Adipocyte (in vitro differentiated cells): ENCODE measurements at regions not wholly inside any gene's neighbourhood (a gene's known extent, or its start where the extent isn't known, plus 50 kb on each side); places are given as distances from the start of the nearest gene placed in this dataset.

Source experiments
- DNase-seq: peaks from one replicate; pipeline ENCODE4 v3.0.0-alpha.2; 2015; ENCODE audit warnings: low read depth
- H3K27me3 ChIP-seq: replicated peaks from 2 replicates; pipeline ENCODE4 v1.7.0; 2013; ENCODE audit warnings: mild to moderate bottlenecking, low read length, moderate library complexity; ENCODE audit not compliant: control insufficient read depth, insufficient read depth
- H3K36me3 ChIP-seq: 2 replicates; pipeline ENCODE4 v1.7.0; 2013; ENCODE audit warnings: low read length, mild to moderate bottlenecking, moderate library complexity; ENCODE audit not compliant: control insufficient read depth, insufficient read depth, severe bottlenecking
- H3K4me1 ChIP-seq: 2 replicates; pipeline ENCODE4 v1.7.0; 2013; ENCODE audit warnings: mild to moderate bottlenecking, low read length, moderate library complexity; ENCODE audit not compliant: control insufficient read depth, insufficient read depth
- H3K4me3 ChIP-seq: 2 replicates; pipeline ENCODE4 v1.7.0; 2013; ENCODE audit warnings: mild to moderate bottlenecking, low read length, moderate library complexity
- H3K9ac ChIP-seq: 2 replicates; pipeline ENCODE4 v1.7.0; 2013; ENCODE audit warnings: mild to moderate bottlenecking, low read length, moderate library complexity
- H3K9me3 ChIP-seq: 2 replicates; pipeline ENCODE4 v1.7.0; 2013; ENCODE audit warnings: mild to moderate bottlenecking, low read length, moderate library complexity; ENCODE audit not compliant: control insufficient read depth

GRCh38 chr13:30026909-30027308, 176.5 kb upstream of the UBL3 start:
- Histone ChIP-seq H3K4me1 (peaks cover 27% of the 10 kb centered on the region), H3K9me3 (no peaks in the 10 kb centered on the region), H3K9ac (no peak overlapping the region), H3K27me3 (no peaks in the 10 kb centered on the region), H3K4me3 (no peak overlapping the region), H3K36me3 (no peaks in the 10 kb centered on the region)
- no peak for DNase-seq

DNA sequence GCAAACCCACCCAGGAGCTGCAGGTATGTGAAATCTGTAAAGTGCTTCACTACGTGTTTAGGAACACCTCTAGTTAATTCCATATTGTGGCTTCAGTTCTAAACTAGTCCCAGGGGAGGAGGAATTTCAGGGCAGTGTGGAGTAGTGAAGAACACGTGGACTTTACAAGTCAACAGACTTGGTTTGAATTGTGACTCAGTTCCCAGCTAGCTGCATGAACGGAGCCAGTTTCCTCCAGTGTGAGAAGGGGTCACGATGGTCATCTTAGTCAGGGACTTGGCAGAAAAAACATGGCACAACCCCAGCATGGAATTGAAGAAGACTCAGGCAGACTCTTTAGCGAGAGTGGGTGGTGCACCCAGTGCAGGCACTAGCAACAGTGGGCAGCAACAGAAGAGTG, 175.7 kb upstream of the UBL3 start:
- Histone ChIP-seq H3K4me1 (peaks cover 28% of the 10 kb centered on the region), H3K4me3 (no peak overlapping the region)
- DNase-seq, result peak; percentile 53

GRCh38 chr13:30025351-30025750, 174.9 kb upstream of the UBL3 start:
- H3K4me3 ChIP-seq, result no peak overlapping the region
- H3K4me1 ChIP-seq, result peaks cover 31% of the 10 kb centered on the region
- no peaks in the 10 kb centered on the region for H3K36me3 ChIP-seq
- no peaks in the 10 kb centered on the region for H3K9me3 ChIP-seq
- H3K27me3 ChIP-seq, result no peaks in the 10 kb centered on the region
- DNase-seq, result no peak
- H3K9ac ChIP-seq, result no peak overlapping the region

More for the DNA sequence above, 175.7 kb upstream of the UBL3 start:
- H3K27me3 ChIP-seq, result no peaks in the 10 kb centered on the region
- no peaks in the 10 kb centered on the region for H3K36me3 ChIP-seq
- no peak overlapping the region for H3K9ac ChIP-seq
- H3K9me3 ChIP-seq, result no peaks in the 10 kb centered on the region

GRCh38 chr13:30024125-30024865, 173.9 kb upstream of the UBL3 start:
- H3K36me3 ChIP-seq, result no peaks in the 10 kb centered on the region
- H3K4me1 ChIP-seq, result peaks cover 29% of the 10 kb centered on the region
- H3K9ac ChIP-seq, result no peak overlapping the region
- H3K9me3 ChIP-seq, result no peaks in the 10 kb centered on the region
- H3K27me3 ChIP-seq, result no peaks in the 10 kb centered on the region
- no peak for DNase-seq
- no peak overlapping the region for H3K4me3 ChIP-seq

DNA sequence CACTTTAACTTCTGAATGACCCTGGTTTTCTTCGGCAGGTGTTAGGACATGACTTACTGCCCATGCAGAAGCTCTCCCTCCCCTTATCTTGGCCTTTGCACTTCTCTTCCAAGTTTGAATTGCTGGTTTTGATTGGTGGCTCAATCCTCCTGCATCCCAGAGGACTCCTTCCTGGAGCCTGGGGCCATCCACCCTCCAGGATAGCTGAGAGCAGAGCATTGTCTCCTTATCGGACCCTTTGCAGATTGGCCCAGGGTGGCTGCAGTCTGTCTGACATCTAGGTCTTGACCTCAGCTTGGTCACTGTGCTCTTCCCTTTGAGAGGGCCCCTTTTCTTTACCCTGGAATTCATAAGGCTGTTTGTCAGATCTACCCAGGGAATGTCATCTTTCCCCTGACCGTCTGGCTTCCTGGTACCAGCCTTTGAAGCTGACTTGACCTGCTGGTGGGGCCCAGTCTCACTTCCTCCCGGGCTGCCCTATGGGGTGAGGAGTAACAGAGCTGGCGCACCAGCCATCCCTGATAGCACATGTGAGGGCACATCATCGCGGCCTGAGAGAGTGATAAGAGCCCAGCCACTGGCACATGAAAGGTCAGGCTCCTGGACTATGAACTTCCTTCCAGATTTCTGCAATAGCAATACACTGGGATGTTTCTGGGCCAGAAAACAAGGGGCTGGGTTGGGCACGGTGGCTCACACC, 172.9 kb upstream of the UBL3 start:
- peaks cover 29% of the 10 kb centered on the region for H3K4me1 ChIP-seq

DNA sequence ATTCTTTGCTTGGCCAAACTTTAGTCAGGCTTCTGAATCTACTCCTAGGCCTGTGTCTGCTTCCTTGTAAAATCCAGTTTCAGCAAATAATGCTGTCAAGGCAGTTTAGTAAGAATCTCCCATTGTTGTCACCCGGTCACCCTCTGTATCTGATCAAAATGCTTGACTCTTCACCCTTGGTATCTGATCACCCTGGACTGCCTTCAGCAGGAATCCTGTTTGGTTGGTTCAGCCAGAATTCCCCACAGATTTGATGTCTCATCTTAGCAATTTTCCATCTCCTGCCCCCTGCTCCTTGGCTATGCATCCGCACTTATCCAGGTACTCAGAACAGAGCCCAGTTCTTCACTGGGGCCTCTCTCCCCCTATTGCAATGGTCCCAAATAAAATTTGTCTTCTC, 172.4 kb upstream of the UBL3 start:
- Histone ChIP-seq H3K27me3 (no peaks in the 10 kb centered on the region), H3K4me3 (no peak overlapping the region), H3K36me3 (no peaks in the 10 kb centered on the region), H3K4me1 (peaks cover 26% of the 10 kb centered on the region), H3K9ac (no peak overlapping the region), H3K9me3 (no peaks in the 10 kb centered on the region)
- DNase-seq, result no peak

More for the DNA sequence above, 172.9 kb upstream of the UBL3 start:
- no peaks in the 10 kb centered on the region for H3K36me3 ChIP-seq
- no peak overlapping the region for H3K4me3 ChIP-seq
- H3K27me3 ChIP-seq, result no peaks in the 10 kb centered on the region
- no peak overlapping the region for H3K9ac ChIP-seq
- H3K9me3 ChIP-seq, result no peaks in the 10 kb centered on the region
- DNase-seq, result no peak

GRCh38 chr13:30022256-30022655, 171.8 kb upstream of the UBL3 start:
- no peak for DNase-seq
- Histone ChIP-seq H3K9ac (no peak overlapping the region), H3K9me3 (no peaks in the 10 kb centered on the region), H3K27me3 (no peaks in the 10 kb centered on the region), H3K4me1 (peaks cover 24% of the 10 kb centered on the region), H3K4me3 (no peak overlapping the region), H3K36me3 (no peaks in the 10 kb centered on the region)

DNA sequence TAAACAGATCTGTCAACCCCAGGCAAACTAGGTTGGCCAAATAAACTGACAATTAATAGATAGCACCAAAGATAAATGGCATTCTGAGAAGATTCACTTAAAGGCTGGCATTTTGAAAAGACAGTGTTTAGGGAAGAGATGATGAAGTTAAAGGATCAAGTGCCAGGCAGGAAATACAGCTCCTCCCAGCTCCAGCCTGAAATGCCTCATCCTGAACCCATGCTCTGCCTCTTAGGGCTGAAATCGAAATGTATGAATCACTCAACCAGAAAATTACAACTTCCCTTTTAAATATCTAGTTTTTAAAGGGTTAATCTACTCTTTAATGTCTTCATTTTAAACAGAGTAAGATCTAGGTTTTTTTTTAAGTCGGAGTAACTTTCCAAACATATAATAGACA, 171.2 kb upstream of the UBL3 start:
- Histone ChIP-seq H3K27me3 (no peaks in the 10 kb centered on the region), H3K4me1 (peaks cover 25% of the 10 kb centered on the region), H3K9ac (no peak overlapping the region), H3K4me3 (no peak overlapping the region), H3K9me3 (no peaks in the 10 kb centered on the region), H3K36me3 (no peaks in the 10 kb centered on the region)
- no peak for DNase-seq

DNA sequence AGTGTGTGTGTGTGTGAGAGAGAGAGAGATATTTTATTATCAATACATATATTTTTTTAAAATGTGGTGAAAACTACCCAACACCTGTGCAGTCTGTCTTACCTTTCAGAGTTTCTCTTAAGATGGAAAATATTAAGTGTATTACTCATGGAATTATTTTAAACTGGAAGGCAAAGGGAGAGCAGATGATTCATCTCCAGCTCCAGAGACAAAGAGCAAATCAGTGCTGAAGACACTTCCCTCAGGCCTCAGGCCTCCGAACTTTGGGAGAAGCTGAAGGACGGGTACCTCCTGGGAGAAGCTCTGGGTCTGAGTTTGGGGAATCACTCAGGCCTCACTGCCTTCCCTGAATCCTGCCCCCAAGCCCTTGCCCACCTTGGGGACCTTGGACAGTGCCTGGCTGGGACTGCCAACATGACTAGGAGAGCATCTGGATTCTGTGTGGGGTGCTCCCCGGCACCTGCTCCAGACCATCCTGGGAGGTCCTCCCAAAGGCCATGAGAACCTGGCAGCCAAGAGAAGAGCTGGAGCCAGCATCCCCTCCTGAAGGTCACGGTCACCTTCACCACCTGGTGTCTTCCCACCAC, 170.4 kb upstream of the UBL3 start:
- no peak overlapping the region for H3K9ac ChIP-seq
- no peak overlapping the region for H3K4me3 ChIP-seq
- H3K36me3 ChIP-seq, result no peaks in the 10 kb centered on the region
- no peaks in the 10 kb centered on the region for H3K27me3 ChIP-seq
- no peaks in the 10 kb centered on the region for H3K9me3 ChIP-seq
- DNase-seq, result peak; percentile 20
- H3K4me1 ChIP-seq, result peaks cover 24% of the 10 kb centered on the region

DNA sequence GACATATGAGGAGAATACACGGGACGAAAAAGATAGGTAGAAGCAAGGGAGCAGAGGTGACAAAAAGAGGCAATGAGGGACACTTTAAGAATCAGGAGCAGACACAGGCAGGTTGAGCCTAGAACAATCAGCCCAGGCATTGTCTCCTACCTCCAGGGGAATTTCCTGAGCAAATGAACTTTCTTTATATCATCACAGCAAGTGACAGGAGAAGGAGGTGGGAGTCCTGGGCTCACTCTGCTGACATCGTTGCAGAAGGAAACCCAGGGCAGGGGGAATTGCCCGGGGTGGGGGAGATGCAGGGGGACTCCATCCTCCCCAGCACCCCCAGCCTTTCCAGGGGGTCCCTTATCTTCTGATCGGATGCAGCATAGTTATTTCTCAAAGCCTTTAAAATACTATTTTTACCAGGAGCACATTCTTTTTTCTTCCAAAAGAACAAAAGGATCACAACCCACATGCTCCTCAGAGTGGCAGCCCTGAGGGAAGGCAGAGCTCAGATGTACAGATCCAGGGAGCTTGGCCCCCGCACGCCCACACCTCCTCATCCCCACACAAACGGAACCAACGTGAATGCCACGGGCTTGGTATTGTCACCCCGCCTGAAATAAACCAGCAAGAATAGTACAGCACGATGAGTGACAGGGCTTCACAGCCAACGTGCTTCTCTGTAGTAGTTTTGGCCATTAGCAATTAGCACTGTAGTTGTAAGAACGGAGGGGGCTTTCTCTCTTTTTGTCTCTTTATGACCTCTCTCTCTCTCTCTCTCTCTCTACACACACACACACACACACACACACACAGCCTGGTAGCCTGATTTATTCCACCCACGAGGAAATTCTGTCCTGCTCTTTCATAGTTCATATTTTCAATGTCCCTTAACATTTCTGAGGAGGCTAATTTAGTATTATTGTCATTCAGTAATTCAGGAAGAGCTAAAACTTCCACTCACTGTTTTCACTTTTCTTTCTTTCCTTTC, 169.5 kb upstream of the UBL3 start:
- no peak for DNase-seq
- no peaks in the 10 kb centered on the region for H3K27me3 ChIP-seq
- no peaks in the 10 kb centered on the region for H3K36me3 ChIP-seq
- no peaks in the 10 kb centered on the region for H3K9me3 ChIP-seq
- peaks cover 17% of the 10 kb centered on the region for H3K4me1 ChIP-seq
- H3K4me3 ChIP-seq, result no peak overlapping the region
- no peak overlapping the region for H3K9ac ChIP-seq

GRCh38 chr13:30017880-30018279, 167.5 kb upstream of the UBL3 start:
- Histone ChIP-seq H3K27me3 (no peaks in the 10 kb centered on the region), H3K4me3 (no peak overlapping the region), H3K9ac (no peak overlapping the region), H3K9me3 (no peaks in the 10 kb centered on the region), H3K4me1 (peaks cover 16% of the 10 kb centered on the region), H3K36me3 (no peaks in the 10 kb centered on the region)
- DNase-seq, result no peak
